ENCODE measurements at regions not wholly inside any gene's neighbourhood (a gene's known extent, or its start where the extent isn't known, plus 50 kb on each side); places are given as distances from the start of the nearest gene placed in this dataset.

DNA sequence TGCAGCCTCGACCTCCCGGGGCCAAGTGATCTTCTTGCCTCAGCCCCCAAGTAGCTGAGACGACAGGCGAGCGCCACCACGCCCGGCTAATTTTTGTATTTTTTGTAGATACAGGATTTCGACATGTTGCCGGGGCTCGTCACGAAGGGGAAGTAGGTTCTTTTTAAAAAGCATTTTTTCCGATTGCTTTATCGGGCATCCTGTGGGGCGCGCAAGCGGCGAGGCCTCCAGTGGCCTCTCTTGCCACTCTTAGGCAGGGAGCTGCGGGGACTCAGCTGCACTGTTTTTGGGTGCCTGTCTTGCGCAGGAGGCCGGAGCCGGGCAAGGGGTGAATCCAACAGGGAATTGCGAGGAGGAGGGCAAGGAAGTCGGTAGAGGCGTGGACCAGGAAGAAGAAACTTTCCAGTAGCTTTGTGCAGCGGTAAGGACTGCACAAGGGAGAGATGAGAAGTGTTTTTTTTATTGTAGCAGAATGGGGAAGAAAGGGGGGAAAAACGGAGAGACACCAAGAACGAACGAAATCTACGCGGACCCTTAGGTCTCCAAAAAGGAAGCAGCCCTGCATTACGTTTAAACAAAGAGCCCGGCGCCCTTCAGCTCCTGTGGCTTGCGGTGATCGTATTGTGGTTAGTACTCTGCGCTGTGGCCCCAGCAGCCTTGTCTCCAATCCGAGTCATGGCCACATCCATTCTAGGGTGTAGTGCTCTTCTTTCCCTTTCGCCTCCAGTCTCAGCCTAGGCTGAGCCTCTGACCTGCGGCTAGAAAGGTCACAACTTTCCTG, 164.8 kb downstream of the PPIAL4G start:
- TF ChIP-seq CTCF (IDR thresholded peaks at IDR 0.05) (no peak), ZNF121 (CRISPR knock-in tag; IDR thresholded peaks at IDR 0.05) (no peak), ESRRA (CRISPR knock-in tag; IDR thresholded peaks at IDR 0.05; ENCODE audit: borderline replicate concordance) (no peak), ZNF423 (CRISPR knock-in tag; IDR thresholded peaks at IDR 0.05) (no peak)
- TF ChIP-seq, protein P1, sequence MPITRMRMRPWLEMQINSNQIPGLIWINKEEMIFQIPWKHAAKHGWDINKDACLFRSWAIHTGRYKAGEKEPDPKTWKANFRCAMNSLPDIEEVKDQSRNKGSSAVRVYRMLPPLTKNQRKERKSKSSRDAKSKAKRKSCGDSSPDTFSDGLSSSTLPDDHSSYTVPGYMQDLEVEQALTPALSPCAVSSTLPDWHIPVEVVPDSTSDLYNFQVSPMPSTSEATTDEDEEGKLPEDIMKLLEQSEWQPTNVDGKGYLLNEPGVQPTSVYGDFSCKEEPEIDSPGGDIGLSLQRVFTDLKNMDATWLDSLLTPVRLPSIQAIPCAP (CRISPR knock-in tag; IDR thresholded peaks at IDR 0.05) = no peak
- TF ChIP-seq, protein P2, sequence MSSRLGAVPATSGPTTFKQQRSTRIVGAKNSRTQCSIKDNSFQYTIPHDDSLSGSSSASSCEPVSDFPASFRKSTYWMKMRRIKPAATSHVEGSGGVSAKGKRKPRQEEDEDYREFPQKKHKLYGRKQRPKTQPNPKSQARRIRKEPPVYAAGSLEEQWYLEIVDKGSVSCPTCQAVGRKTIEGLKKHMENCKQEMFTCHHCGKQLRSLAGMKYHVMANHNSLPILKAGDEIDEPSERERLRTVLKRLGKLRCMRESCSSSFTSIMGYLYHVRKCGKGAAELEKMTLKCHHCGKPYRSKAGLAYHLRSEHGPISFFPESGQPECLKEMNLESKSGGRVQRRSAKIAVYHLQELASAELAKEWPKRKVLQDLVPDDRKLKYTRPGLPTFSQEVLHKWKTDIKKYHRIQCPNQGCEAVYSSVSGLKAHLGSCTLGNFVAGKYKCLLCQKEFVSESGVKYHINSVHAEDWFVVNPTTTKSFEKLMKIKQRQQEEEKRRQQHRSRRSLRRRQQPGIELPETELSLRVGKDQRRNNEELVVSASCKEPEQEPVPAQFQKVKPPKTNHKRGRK (CRISPR knock-in tag; IDR thresholded peaks at IDR 0.05; ENCODE audit: borderline replicate concordance) = no peak
- TF ChIP-seq, protein P3, sequence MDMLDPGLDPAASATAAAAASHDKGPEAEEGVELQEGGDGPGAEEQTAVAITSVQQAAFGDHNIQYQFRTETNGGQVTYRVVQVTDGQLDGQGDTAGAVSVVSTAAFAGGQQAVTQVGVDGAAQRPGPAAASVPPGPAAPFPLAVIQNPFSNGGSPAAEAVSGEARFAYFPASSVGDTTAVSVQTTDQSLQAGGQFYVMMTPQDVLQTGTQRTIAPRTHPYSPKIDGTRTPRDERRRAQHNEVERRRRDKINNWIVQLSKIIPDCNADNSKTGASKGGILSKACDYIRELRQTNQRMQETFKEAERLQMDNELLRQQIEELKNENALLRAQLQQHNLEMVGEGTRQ (CRISPR knock-in tag; IDR thresholded peaks at IDR 0.05) = no peak
- TF ChIP-seq, protein P4, sequence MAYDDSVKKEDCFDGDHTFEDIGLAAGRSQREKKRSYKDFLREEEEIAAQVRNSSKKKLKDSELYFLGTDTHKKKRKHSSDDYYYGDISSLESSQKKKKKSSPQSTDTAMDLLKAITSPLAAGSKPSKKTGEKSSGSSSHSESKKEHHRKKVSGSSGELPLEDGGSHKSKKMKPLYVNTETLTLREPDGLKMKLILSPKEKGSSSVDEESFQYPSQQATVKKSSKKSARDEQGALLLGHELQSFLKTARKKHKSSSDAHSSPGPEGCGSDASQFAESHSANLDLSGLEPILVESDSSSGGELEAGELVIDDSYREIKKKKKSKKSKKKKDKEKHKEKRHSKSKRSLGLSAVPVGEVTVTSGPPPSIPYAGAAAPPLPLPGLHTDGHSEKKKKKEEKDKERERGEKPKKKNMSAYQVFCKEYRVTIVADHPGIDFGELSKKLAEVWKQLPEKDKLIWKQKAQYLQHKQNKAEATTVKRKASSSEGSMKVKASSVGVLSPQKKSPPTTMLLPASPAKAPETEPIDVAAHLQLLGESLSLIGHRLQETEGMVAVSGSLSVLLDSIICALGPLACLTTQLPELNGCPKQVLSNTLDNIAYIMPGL (CRISPR knock-in tag; IDR thresholded peaks at IDR 0.05) = no peak
